LoVo (cell line): ENCODE measurements at regions not wholly inside any gene's neighbourhood (a gene's known extent, or its start where the extent isn't known, plus 50 kb on each side); places are given as distances from the start of the nearest gene placed in this dataset.
"Not testable (repeated sequence)": the region's sequence is repeated elsewhere in the genome, so short reads cannot be mapped to it uniquely, and the experiment has no call there.

Experiments
- DNase-seq: peaks from one replicate; pipeline ENCODE4 v3.0.0-alpha.2; 2016; ENCODE audit warnings: low spot score

DNA sequence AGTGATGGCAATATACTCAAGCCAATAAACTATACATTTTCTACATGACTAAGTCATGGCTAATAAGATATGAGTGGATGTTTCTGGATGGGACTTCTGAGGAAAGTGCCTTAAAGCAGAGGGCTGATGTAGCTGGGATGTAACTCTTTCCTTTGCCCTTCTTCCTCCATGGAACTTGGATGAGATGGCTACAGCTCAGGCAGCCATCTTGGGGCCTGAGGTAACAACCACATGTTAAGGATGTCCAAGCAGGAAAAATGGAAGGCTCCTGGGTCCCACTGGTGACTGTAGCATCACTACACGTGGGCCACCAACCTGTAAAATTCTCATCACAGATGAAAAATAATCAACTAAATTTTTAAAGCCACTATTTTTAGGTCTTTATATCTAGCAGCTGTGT, 54.4 kb upstream of the GRIP1 start:
- no peak for DNase-seq

DNA sequence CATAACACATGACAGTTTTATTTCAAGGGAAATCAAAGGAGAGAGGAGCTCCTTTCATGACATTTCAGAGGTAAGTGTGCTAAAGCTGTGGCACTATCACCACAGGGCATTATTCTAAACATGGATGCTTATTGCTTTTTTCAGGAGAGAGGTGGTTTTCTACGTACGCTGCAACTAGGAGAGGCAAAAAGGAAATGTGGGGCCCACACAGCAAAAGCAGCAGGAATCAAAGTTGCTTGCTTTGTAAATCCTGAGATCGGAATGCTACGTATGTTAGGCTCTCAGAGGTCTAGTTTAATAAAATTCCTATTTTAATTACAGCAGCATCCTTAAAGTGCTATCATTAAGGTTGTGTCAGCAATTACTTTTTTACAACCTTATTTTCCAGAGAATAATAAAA, 55.0 kb upstream of the GRIP1 start:
- no peak for DNase-seq

DNA sequence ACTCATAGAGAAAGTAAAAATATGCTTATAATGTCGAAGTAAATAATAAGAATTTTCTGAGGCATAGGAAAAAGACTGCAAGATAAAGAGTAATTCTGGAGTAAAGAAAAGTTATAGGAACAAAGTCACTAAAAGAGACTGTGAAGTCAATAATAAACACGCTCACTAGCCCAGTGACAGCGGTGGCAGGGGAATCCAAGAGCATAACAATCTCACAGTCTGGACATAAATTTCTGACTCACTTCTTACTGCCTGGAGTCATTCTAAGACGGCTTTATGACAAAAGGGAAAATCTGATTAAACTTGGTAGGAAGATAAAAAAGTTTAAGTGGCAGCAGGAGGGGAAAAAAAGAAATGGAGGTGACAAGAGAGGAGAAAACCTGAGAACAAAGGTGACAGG, 56.4 kb upstream of the GRIP1 start:
- DNase-seq = no peak

DNA sequence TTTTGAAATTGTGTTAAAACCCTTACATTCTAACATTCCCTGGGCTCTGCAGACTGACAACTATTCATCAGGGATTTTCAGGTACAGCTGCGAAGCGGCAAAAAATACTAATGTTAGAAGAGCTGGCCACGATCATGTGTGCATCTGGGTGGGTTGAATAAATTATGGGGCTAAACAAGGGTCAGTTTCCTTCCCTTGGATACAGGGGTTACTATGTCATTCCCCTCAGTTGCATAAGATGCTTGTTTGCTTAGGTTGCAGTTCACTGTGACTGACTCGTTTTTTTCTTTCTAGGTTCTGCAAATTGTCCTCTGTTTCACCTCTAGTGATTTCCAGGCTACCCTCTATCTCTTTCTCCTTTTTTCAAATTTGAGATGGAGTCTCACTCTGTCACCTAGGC, 58.1 kb upstream of the GRIP1 start:
- DNase-seq = no peak

DNA sequence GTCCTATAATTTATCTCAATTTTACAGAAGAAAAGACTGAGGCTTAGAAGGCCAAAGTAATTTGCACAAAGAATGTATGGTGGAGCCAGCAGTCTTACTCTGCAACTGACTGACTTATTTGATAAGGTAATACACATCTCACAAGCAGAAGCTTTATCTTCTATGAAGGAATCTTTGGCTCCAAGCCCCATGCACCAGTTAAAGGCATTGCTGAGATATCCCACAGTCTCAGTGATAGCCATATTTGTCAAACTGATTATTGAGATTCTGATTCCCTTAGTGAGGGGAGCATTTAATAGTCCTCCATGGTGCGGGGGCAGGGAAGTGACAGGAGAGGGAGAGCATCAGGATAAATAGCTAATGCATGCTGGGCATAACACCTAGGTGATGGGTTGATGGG, 60.4 kb upstream of the GRIP1 start:
- DNase-seq = no peak

DNA sequence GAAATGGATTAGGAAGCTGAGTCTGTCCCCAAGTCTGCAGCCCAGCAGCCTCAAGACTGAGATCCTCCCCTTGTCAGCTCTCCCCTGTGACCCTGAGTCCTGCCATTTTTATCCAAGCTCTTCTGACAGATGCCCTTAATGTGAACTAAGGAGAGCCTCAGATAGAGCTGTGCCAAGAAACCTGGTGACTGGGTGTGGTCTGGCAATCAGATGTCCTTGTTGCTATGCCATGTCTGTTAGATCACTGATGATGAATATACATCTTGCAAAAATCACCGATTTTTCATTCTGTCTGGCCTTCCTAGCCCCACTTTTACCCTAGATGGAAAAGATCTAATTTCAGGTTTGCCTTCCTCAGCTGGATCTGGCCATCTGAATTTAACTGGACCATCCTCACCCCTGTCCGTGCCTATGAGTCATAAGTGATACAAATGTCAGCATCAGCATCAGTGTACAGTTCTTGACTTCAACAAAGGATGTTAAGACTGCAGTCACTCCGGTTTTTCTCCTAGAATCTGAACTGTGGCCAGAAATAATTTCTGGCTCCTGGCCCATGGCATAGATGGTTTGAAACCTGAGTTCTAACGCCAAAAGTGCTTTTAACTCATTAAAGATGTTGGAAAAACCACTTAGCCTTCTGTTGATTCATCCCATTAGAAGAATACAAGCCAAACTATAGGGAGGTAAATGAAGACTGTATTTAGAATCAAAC, 61.2 kb upstream of the GRIP1 start:
- DNase-seq = no peak

DNA sequence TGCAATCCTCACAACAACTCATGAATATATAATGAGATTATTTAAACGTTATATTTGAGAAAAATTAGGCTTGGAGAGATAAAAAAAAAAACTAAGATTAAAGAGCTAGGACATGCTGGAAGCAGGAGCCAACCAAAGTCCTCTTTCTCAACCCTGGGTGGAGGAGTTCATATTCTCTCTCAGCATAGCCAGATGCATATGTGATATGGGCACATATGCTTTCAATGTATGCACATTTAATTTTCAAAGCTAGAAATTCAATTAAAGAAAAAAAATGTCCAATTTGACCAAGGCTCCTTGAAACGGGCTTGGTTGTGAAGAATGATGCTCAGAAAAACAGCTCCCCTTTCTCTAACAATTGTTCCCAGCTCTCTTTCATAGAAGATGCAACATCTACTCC, 61.9 kb upstream of the GRIP1 start:
- no peak for DNase-seq

DNA sequence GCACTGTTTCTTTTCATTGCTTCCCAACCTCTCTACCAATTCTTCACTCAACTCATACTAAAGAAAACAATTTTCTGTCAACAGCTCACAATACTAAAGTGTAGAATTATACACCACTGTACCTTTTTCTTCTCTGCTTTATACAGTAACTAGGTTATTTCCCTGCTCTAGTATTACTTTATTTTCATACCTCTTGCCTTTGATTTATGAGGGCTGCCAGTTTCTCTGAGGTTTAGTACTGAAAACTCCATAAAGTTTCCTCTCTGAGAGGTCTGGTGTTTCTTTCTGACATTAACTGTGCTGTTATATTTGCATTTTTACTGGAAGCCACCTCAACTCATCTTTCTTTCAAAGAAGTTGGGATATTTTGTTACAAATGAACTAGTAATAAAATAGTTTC, 63.0 kb upstream of the GRIP1 start:
- no peak for DNase-seq

DNA sequence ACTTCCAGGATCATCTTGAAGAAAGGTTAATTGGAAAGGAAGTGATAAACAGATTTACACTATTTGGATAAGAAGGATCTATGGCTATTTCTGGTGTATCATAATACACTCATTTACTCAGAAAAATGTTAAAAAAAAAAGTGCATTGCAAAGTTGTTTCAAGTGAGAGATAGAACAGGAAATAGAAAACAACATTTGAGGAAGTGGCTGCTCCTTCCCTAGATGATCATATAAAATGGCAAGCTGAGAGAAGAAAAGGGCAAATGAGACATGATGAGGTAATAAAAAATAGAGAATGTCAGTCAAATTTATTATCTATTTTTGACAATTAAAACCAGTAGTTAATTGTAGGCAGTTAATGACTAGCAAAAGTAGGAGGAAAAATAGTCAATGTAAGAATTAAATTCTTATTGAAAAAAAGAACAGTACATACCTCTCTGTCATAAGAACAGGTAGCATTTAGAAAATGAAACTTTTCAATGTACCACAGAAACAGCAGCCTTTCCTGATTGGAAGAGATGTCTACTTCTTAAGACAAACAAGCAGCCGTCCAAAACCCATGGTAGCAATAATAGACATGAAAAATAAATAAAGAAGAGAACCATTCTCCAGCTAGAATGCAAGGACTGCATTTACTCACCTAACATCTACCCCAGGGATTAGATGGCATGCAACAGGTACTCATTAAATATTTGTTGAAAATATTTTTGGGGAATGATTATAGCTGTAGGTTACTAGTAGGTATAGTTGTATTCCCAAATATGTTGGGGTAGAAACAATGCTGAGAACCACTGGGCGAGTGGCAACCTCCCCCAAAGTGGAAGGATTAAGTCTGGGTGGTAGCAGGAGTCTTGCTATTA, 63.9 kb upstream of the GRIP1 start:
- DNase-seq = no peak

DNA sequence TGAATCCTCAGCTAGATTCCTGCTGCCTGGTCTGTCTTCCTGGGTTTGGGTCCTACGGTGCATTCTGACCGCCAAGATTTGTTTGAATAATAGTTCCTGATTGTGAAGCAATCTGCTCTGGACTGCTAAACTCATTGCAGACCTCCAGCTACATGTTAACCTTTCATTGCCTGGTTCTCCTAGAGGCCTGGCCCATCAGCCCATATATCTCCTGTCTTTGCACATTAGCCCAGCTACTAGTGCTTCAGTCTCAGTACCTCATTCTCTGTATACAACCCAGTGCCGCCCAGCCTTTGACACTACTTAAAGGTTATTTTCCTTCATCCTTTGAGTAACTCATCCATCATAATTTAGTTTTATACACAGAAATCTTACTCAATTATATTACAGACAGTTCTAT, 65.6 kb upstream of the GRIP1 start:
- no peak for DNase-seq

DNA sequence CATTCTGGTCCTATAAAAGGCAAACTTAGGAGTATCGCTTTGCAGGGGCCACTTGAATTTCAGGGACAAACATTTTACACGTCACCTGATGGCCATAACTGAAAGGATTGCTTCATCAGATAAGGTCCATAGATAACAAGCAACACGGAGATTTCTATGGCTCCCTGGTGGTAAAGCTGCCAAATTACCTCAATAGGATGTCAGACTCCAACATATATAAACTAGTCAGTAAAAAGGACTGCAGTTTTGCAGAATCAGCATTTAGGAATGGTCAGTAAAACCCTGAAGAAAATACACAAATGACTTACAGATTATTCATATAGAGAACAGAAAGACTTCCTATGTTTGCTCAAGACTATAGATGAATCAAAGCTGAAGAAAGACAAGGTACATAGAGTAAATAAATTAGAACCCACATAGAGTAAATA, 66.1 kb upstream of the GRIP1 start:
- no peak for DNase-seq

DNA sequence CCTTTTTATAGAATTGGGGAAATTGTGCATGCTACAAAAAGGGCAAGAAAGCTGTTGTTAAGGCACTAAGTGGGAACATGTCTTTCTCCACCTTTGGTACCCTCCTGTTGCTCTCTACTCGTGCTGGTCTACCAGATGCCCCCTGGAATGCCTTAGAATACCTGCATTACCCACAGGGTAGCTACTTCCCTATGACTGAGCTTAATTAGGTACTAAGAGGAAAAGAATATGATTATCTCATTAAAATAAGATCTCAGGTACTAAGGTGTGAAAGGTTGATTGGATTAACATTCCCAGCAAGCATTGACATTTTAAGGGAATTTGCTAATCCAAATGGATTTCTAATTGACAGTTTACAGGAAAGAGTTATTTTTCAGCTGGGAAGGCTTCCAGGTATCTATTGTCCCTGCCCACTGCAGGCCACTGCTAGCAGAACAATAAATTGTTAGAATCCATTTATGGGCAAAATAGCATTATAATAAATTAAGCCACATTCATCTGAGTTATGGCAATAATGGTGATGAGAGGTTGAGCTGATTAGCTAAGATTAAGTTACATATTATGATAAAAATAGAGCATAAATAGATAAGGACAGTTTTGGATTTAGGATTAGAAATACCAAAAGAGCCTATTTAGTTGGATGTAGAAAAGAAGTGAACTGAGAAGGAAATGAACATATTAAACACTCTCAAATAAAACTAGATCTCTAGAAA, 67.8 kb upstream of the GRIP1 start:
- DNase-seq = no peak

DNA sequence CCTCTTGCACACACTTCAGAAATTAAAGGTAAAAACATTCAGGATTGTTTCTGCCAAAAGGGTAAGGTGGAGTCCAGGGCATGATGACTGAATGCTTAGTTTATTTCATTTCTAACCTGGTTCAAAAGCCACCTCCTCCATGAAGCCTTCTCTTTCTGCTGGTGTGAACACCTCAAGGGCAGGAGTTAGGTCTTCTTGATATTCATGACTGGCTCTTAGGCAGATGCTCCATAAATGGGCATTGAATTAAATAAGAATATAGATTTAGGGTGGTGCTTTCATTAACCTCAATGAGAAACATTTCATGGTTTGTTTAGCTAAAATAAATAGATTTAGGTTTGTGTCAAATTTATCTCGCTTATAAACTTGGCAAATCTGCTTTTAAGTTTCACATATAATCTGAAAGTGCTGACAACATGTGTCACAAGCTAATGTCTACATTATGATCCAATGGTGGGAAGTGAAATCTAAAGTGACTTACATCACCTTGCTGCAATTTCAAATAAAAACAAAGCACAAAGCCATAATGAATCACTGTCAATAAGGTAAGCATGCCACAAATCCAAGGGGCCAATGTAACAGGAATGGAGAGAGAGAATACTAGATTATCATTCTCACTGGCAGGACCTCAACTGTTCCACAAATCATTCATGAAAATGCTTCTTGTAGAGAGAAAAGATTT, 72.7 kb upstream of the GRIP1 start:
- no peak for DNase-seq

DNA sequence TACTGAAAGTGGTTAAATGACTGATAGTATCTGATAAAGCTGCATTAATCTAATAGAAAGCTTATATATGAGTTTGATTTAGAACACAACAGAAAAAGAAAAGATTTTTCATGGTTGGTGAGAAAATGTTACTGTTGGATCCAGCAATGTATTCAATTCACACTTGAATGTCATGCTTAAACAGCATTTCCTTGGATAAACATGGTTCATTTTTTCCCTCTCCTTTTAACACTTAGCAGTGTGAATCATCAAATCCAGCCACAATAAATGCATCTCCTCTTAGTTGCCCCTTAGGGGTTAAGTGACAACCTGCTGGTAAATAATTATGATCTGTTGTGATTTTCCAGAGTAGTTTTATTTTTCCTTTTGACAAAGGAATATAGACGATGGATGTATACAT, 74.9 kb upstream of the GRIP1 start:
- DNase-seq = no peak

DNA sequence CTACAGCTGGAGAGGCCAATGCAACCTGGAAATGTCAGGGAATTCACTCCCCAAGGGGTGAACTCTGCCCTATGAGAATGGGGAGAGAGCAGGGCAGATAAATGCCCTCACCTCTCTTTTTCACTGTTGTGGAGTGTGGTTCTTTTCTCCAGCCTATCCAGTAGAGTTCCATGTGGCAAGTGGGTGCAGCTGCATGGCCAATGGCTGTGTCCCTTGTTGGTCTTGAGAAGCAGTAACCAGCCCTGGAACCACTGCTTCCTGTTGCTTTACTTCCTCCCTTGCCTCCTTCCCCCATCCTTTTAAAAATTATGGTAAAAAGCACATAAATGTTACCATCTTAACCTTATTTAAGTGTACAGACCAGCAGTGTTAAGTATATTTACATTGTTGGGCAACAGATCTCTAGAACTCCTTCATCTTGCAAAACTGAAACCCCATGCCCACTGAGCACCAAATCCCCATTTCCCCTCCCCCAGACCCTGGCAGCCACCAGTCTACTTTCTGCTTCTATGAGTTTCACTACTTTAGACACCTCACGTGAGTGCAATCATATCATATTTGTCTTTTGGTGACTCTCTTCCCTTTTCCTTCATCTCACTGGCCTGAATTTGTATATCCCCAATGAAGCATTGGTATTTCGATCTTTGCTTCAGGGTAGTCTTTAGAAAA, 77.0 kb upstream of the GRIP1 start:
- DNase-seq = no peak

DNA sequence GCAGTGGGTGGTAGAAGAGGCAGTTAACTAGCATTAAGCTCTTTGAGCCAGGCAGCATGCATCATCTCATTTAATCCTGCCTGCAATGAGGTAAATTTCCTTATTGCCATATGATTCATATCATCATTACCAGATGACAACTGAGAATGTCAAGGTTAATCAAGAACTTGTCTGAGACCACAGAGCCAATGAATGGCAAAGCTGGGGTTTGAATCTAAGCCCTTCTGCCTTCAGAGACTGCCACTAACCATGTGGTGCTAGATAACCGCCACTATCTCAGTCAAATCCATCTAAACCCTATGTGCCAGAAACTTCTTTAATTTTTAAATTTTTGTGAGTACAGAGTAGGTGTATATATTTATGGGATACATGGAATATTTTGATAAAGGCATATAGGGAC, 77.8 kb upstream of the GRIP1 start:
- no peak for DNase-seq

DNA sequence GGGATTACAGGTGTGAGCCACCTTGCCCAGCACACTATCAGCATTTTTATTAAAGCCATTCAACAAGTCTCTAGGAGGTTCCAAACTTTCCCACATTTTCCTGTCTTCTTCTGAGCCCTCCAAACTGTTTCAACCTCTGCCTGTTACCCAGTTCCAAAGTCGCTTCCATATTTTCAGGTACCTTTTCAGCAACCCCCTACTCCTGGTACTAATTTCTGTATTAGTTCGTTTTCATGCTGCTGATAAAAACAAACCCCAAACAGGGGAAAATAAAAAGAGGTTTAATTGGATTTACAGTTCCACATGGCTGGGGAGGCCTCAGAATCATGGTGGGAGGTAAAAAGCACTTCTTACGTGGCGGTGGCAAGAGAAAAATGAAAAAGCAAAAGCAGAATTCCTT, 81.2 kb upstream of the GRIP1 start:
- not testable (repeated sequence) for DNase-seq

DNA sequence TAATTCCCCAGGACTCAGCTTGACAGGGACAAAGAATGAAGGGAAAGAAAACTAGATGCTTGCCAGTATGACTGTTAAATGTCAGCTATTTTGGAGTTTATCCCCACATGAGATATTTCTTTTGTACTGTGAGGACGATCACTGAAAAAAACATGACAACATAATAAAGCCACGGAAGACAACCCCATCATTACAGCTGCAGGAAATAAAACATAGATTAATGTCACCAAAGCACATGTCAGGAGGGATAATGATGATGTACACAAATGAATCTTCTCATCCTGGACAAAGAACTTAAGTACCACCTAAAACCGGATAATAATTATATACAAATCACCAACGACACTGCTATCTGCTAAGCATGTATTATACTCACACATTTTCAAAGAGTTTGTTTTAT, 84.6 kb upstream of the GRIP1 start:
- DNase-seq = no peak

DNA sequence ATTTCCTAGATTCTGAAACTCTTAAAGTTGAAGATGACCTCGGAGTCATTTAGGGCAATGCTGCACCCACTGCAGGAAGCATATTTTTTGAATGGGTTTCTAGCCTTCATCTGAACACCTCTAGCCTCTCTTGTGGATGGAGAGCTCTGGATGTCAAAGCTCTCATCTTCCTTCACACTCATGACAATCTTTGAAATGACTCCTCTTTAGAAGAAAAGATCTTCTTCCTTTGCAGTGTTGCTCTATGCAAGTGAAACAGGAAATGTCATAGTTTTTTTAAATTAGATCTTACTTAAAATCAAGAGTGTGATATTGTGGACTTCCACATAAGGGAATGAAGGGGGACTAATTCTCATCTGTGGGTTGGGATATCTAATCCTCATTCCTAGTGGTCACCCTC, 86.3 kb upstream of the GRIP1 start:
- DNase-seq = no peak

DNA sequence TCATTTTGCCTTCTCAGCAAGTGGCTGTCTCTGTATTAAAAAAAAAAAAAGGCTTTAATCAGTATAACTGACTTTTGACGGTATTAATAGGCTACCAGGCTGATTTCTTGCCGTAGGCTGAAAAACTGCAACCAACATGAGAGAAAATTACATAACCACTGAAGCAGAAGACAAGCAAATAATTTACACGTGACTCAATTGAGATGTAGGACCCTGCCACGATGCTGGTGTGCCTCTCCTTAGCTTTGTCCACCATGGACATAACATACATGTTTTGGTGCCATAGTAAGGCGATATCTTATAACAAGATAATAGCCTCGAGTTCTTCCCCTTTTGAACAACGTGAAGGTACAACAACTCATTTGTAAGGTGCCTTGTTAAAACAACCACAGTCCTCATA, 88.7 kb upstream of the GRIP1 start:
- DNase-seq = no peak

DNA sequence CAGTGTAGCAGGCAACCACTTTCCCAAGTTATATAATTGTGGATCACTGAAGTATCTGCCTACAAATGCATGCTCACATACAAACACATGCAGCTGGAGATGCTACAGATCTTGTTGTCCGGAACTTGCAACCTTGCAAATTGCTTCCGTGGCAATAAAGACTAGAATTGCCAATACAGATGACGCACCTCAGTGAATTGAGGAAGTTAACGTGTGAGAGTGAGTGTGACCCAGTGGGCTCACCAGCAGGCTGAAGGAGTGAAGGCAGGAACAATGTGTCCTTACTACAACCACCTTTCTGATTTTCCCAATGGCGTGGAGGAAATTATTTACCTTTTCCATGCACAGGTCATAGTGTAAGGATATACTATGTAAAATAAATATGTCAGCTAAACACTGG, 89.4 kb upstream of the GRIP1 start:
- DNase-seq = no peak

DNA sequence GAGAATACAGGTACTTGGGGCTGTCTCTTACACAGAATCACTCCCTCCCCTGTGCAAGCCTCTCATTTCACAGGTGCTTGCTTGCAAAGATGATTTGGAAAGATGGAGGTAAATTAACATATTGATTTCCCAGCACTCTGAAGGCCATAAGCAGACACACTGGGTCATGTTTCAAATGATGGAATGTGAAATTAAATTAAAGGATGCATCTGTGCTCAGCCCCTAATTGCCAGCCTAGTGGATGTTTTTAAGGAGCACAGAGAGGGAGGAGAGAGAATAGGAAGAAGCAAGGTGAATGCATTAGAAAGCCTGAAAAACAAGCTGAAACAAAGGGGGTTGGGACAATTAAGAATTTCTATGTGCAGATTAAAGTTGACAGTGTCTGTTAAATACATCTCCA, 96.1 kb upstream of the GRIP1 start:
- no peak for DNase-seq
